DOHH2 (cell line): ENCODE measurements at regions not wholly inside any gene's neighbourhood (a gene's known extent, or its start where the extent isn't known, plus 50 kb on each side); places are given as distances from the start of the nearest gene placed in this dataset.

Experiments used
- H3F3A ChIP-seq: fragments of 200-600 bp; sonication (generic), shearing (Covaris generic); 2 replicates; pipeline ENCODE4 v1.6.0; 2016; ENCODE audit warnings: antibody characterized with exemption, mild to moderate bottlenecking; ENCODE audit not compliant: control insufficient read depth, insufficient read depth
- H3K27ac ChIP-seq: fragments of 200-600 bp; sonication (generic); 2 replicates; pipeline ENCODE4 v1.5.1; 2014; ENCODE audit warnings: low read depth, mild to moderate bottlenecking, low read length, moderate library complexity
- H3K27me3 ChIP-seq: fragments of 200-600 bp; sonication (generic); 2 replicates; pipeline ENCODE4 v1.6.1; 2014; ENCODE audit warnings: mild to moderate bottlenecking, low read length, mixed read lengths; ENCODE audit not compliant: control insufficient read depth
- H3K36me3 ChIP-seq: fragments of 200-600 bp; sonication (generic); 2 replicates; pipeline ENCODE4 v1.6.1; 2014; ENCODE audit warnings: mild to moderate bottlenecking, low read length, moderate library complexity, mixed read lengths; ENCODE audit not compliant: control insufficient read depth
- H3K4me1 ChIP-seq: fragments of 200-600 bp; sonication (generic); 2 replicates; pipeline ENCODE4 v1.6.1; 2014; ENCODE audit warnings: mild to moderate bottlenecking, low read length, mixed read lengths; ENCODE audit not compliant: control insufficient read depth
- H3K4me2 ChIP-seq: fragments of 200-600 bp; sonication (generic); 2 replicates; pipeline ENCODE4 v1.6.0; 2014; ENCODE audit warnings: mild to moderate bottlenecking, low read length, moderate library complexity
- H3K4me3 ChIP-seq: fragments of 200-600 bp; sonication (generic); 2 replicates; pipeline ENCODE4 v1.5.1; 2014; ENCODE audit warnings: mild to moderate bottlenecking, low read length, mixed read lengths
- H3K79me2 ChIP-seq: fragments of 200-600 bp; sonication (generic); 2 replicates; pipeline ENCODE4 v1.6.1; 2014; ENCODE audit warnings: mild to moderate bottlenecking, low read length, mixed read lengths; ENCODE audit not compliant: control insufficient read depth
- H3K9me2 ChIP-seq: fragments of 200-600 bp; sonication (generic); replicated peaks from 2 replicates; pipeline ENCODE4 v1.6.1; 2014; ENCODE audit warnings: mild to moderate bottlenecking, low read length, mixed read lengths; ENCODE audit not compliant: control insufficient read depth
- H3K9me3 ChIP-seq: fragments of 200-600 bp; sonication (generic); 2 replicates; pipeline ENCODE4 v1.6.1; 2014; ENCODE audit warnings: antibody characterized with exemption, low read length, mixed read lengths; ENCODE audit not compliant: control insufficient read depth, insufficient read depth
- H4K20me1 ChIP-seq: fragments of 200-600 bp; sonication (generic); 2 replicates; pipeline ENCODE4 v1.6.0; 2014; ENCODE audit warnings: low read depth, mild to moderate bottlenecking, antibody characterized with exemption, low read length, moderate library complexity; ENCODE audit not compliant: control insufficient read depth, insufficient read depth
- EZH2phosphoT487 ChIP-seq: fragments of 200-600 bp; sonication (generic); IDR thresholded peaks from 2 replicates; pipeline ENCODE4 v1.6.1; 2017; ENCODE audit warnings: borderline replicate concordance, mild to moderate bottlenecking, antibody characterized with exemption, low read length, moderate library complexity, mixed read lengths
- TF ChIP-seq, protein P1 (sequence below): fragments of 200-600 bp; sonication (generic); IDR thresholded peaks from one replicate; pipeline ENCODE4 v1.5.1; 2014; ENCODE audit warnings: antibody characterized with exemption, mild to moderate bottlenecking, low read depth, low read length; ENCODE audit not compliant: poor library complexity, severe bottlenecking

- Histone ChIP-seq H3F3A (no peaks in the 10 kb centered on the region), H3K9me2 (no peaks in the 10 kb centered on the region), H3K36me3 (no peaks in the 10 kb centered on the region), H3K9me3 (no peaks in the 10 kb centered on the region), H3K4me1 (no peaks in the 10 kb centered on the region), H3K27ac (no peak overlapping the region), H3K27me3 (no peaks in the 10 kb centered on the region), H3K79me2 (no peaks in the 10 kb centered on the region), H3K4me2 (no peak overlapping the region), H4K20me1 (no peaks in the 10 kb centered on the region), H3K4me3 (no peak overlapping the region)
- TF ChIP-seq, protein P1, sequence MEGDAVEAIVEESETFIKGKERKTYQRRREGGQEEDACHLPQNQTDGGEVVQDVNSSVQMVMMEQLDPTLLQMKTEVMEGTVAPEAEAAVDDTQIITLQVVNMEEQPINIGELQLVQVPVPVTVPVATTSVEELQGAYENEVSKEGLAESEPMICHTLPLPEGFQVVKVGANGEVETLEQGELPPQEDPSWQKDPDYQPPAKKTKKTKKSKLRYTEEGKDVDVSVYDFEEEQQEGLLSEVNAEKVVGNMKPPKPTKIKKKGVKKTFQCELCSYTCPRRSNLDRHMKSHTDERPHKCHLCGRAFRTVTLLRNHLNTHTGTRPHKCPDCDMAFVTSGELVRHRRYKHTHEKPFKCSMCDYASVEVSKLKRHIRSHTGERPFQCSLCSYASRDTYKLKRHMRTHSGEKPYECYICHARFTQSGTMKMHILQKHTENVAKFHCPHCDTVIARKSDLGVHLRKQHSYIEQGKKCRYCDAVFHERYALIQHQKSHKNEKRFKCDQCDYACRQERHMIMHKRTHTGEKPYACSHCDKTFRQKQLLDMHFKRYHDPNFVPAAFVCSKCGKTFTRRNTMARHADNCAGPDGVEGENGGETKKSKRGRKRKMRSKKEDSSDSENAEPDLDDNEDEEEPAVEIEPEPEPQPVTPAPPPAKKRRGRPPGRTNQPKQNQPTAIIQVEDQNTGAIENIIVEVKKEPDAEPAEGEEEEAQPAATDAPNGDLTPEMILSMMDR = no peak
- no peak for TF ChIP-seq EZH2phosphoT487
These were observed 285.5 kb downstream of the UQCRFS1 start for GRCh38 chr19:28927456-28927855.

DNA sequence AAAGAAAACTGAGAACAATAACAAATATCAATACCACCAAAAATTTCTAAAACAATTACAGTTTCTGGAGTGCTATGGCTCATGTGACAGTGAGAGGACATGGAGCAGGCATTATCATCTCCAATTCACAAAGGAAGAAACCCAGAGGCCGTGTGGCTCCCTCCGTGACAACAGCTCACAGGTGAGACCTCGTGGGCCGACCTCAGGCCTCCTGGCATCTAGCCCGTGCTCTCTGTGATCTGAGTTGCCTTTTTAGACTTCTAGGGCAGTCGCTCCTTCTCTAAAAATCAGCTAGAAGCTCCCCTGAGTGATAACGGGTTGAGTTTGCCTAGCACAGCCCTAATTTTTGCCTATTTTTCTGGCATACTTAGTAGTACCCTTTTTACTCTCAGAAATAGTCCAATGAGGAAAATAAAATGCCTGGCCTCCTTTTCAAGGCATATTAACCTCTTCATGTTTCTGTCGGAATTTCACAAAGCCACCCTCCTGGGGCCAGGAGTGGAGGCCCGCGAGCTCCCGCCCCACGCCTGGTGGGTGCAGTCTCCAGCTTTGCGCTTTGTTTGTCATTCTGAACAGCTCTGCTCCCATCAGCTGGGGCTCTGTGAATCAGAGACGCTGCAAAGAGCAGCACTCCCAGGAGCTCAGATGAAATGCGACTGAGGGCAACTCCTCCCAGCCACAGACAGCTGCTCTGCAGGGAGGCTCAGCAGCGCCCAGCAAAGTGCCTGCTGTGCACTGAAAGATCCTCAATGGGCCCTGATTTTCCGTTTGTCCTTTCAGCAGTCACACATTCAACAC, 292.5 kb downstream of the UQCRFS1 start:
- Histone ChIP-seq H3K79me2 (no peaks in the 10 kb centered on the region), H3K9me2 (no peaks in the 10 kb centered on the region), H3K4me1 (no peaks in the 10 kb centered on the region), H3K4me3 (no peak overlapping the region), H4K20me1 (no peaks in the 10 kb centered on the region), H3K9me3 (no peaks in the 10 kb centered on the region), H3K27ac (no peak overlapping the region), H3K36me3 (no peaks in the 10 kb centered on the region), H3F3A (no peaks in the 10 kb centered on the region), H3K4me2 (no peak overlapping the region), H3K27me3 (no peaks in the 10 kb centered on the region)
- TF ChIP-seq EZH2phosphoT487 = no peak
- TF ChIP-seq, protein P1 = no peak

DNA sequence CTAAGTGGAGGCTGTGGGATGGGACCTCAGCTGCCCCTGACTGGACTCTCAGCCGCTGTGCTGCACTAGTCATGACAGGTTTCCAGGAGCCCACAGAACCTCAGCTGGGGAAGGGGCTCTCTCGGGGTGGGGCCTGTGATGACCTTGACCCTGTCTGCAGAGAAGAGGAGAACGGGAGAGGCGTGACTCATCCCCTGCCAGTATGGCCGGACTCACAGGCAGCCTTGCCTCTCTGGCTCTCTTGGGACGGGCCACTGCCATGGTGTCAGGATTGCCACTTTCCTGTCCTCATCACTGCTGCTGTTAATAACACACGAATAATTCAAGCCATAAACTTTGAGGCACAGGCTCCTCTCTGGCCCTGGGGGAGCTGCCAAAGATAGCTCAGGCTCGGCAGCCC, 295.3 kb downstream of the UQCRFS1 start:
- TF ChIP-seq EZH2phosphoT487 = no peak
- TF ChIP-seq, protein P1 = no peak
- H3K27me3 ChIP-seq = no peaks in the 10 kb centered on the region

More for the DNA sequence above, 295.3 kb downstream of the UQCRFS1 start:
- Histone ChIP-seq H3K36me3 (no peaks in the 10 kb centered on the region), H3F3A (no peaks in the 10 kb centered on the region), H3K4me2 (no peak overlapping the region), H3K27ac (no peak overlapping the region), H3K4me3 (no peak overlapping the region), H4K20me1 (no peaks in the 10 kb centered on the region), H3K9me2 (no peaks in the 10 kb centered on the region), H3K79me2 (no peaks in the 10 kb centered on the region), H3K4me1 (no peaks in the 10 kb centered on the region), H3K9me3 (no peaks in the 10 kb centered on the region)
